IPS DF 19.7 (cell line): ENCODE measurements at regions not wholly inside any gene's neighbourhood (a gene's known extent, or its start where the extent isn't known, plus 50 kb on each side); places are given as distances from the start of the nearest gene placed in this dataset.

Source experiments
- DNase-seq: peaks from one replicate; pipeline ENCODE4 v3.0.0-alpha.2; 2013; ENCODE audit warnings: low read depth, low spot score

DNA sequence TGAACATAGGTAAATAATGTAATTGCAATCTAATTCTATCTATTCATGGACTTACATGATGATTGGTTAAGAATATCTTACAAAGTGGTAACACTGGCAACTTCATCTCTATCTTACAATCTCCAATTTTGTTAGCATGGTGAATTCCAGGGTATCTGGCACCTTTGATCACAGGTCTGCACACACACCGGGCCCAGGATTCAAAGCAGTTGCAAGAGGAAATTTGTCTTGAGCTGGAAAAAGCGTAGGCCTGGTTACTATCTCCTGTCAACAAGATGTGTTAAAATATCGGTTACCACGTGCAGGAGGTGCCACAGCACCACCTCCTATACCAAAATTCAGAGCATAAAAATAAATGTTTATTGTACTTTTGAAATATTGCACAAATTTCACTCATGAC lies 2428.4 kb downstream of the PCDH9 start:
- DNase-seq = no peak

DNA sequence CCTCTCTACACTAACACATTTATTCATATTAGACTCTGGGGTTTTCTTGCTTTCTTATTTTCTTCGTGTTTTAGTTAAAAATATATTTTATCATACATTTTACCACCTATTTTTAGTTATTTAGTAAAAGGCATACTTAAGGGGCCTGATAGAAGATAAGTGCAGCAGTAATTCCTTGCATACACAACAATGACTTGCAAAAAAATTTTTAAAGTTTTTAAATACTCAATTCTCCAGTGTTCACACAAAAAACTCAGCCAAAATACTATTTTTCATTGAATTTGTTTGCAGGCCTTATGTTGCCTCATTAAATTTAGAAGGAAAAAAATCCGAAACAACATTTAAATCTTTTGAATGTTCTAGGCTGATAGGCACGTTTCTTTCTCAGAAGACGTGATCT lies 2431.7 kb downstream of the PCDH9 start:
- no peak for DNase-seq

DNA sequence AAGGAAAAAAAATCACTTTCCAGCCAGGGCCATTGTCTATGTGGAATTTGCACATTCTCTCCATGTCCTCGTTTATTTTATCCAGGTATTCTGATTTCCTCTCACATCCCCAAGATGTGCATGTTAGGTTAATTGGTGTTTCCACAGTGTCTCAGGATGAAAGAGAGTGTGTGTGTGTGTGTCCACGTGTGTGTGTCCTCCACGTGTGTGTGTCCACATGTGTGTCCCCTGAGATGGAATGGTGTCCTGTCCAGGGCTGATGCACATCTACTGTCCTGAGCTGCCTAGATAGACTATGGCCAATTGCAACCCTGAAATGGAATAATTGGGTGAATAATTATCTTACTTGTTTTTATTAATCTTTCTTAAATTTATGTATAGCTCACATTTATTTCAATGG lies 2436.5 kb downstream of the PCDH9 start:
- no peak for DNase-seq

DNA sequence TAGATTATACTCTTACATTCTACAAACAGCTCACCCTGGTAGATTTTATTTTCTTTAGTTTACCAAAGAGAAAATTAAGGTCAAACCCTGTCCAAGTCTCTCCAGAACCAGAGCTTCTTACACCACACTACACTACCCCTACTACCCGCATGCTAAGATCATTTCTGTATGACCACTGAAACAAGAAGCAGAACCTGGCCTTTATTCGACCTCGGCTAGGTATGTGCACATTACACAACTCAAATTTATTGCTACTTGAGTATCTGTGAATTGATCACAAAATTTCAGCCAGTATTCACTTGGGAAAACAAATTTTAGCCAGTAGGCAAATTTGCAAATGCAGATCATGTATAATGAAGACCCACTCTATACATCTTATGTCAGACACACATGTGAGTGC lies 2437.0 kb downstream of the PCDH9 start:
- DNase-seq = no peak

DNA sequence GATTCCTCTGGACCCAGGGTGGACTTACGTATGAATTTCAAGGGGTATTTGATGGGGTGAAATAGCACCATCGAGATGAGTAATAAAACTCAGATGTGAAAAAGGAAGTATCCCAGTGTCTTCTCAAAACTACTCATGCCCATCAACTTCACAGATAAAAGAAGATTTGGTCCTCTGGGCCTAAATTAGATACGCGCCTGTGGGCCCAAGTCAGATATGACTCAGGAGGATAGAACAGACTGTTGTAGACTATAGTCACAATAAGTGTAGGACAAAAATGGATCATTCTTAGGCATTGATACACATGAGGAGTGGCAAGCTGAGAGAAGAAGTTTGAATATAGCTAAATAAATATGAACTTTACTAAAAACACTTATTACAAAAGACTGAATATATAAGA lies 2438.8 kb downstream of the PCDH9 start:
- no peak for DNase-seq

DNA sequence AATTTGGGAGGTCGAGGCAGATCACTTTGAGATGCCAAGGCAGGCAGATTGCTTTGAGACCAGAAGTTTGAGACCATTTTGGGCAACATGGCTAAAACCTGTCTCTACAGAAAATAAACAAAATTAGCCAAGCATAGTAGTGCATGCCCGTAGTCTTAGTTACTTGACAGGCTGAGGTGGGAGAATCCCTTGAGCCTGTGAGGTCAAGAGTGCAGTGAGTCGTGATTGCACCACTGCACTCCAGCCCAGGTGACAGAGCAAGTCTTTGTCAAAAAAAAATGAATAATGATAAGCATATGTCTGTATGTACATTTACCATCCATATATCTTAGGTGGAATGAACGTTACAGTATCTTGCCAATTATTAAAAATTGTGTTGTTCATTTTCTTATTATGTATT lies 2447.7 kb downstream of the PCDH9 start:
- no peak for DNase-seq

DNA sequence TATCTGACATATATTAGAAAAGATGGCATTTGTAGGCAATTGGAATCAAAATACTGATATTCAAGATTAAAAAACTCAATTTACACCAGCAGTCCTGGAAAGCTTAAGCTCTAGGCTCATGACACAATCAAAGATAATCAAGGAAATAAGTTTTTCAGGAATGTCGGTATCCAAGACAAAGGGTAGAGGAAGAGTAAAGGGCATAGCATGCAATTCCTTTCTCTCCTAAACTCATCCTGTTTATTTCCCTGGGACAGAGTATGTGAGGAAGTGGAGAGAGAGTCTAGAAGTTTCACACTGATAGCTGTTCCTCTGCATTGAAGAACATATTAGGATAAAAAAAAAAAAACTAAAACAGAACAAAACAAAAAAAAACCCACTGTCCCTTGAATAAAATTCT lies 2452.1 kb downstream of the PCDH9 start:
- DNase-seq = no peak

DNA sequence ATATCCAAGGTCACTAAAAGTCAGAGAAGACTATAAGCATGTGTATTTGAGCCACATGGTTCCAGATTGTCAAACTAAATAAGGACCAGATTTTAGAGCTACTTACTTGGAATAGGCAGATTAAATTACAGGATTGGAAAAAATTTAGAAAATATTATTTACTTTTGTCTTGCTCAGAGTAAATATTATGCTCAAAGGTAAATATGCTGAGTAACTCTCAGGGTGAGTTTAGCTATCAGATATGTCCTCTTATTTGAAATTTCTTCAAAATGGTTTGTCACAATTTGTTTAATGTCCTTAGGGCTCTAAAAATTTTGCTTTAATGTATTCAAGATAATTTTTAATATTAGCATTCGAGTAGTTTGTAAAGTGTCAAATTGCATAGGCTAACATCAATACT lies 2455.2 kb downstream of the PCDH9 start:
- DNase-seq = no peak

DNA sequence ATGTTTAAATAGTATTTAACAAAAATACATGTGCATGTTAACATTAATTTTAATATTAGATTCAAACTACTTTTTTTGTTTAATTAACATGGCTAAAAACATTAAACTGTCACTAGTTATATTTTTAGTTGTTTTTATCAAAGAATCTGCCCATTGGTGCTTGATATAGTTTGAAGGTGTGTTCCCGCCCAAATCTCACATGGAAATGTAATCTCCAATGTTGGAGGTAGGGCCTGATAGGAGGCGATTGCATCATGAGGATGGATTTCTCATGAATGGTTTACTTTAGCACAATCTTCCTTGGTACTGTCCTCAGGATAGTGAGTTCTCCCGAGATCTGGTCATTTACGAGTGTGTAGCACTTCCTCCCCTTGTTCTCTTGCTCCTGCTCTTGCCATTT lies 2459.4 kb downstream of the PCDH9 start:
- no peak for DNase-seq

DNA sequence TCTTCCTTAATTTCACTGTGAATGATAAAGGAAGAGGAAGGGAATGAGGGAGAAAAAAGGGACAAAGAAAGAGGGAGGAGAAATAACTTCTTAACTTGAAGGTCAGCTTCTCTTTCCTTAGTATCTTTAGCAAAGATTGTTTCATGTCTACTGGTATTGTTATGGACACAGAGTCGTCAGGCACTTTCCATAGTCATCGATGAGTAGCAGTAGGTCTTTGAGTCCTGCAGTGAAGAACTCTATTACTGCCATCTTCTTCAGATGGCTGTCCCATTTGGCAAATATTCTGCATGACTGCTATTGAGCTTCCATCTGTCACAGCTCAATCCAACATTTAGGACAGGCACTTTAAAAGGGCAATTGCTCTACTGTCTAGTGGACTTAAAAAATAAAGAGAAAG lies 2463.1 kb downstream of the PCDH9 start:
- DNase-seq = no peak

DNA sequence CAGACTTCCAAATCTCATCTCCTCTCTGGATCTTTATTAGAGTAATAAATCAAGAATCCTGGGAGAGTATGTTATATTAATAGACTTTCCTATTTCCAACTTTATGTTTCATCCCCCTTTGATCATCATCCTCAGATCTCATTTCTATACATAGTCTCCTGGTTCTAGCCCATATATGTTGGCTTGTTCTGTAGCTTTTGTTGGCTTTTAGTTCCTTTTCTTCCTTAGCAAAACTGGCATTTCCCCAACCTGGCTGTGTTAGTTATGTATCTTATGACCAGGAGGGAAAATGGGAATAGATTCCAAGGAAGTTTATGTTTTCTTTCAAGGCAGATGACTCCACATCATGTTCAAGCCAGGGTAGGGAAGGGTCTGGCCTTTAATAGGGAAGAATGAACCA lies 2464.5 kb downstream of the PCDH9 start:
- no peak for DNase-seq

DNA sequence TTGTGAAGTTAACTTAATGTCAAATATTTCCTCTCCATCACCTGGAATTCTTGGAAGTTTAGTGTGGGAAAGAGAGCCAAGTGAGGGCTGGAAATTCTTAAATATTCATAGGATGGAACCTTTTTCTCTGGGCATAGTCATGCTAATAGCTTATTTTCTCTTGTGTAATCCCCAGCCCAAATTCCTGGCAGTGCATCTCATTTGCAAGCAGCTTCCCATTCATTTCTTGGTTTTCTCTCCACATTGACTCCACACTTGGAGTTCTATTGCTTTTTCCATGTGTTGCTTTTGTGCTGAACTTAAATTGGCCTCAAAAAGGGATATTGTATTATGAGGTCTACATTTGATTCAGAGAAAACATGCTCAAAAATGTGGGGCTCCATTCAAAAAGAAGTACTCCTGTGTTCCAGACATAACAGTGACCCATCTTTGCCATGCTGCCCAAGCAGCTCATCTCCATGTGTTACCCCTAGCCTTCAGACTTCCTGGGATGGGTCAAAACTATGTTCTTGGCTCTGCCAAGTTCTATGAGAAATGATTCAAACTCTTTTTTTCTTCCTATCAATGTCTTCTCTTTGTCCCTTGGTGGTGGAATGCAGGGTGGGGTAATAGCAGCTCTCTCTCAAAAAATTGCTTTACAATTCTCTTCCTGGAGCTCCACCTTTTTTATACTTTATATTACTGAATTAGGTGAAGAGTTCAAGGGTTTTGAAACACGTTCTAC lies 2471.5 kb downstream of the PCDH9 start:
- peak; percentile 84 for DNase-seq

DNA sequence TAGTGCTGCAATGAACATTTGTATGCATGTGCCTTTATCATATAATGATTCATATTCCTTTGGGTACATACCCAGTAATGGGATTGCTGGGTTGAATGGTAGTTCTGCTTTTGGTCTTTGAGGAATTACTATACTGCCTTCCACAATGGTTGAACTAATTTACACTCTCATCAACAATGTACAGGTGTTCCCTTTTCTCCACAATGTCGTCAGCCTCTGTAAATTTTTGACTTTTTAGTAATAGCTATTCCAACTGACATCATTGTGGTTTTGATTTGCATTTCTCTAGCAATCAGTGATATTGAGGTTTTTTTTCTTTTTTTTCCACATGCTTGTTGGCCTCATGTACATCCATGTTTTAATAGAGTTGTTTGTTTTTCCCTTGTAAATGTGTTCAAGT lies 2473.5 kb downstream of the PCDH9 start:
- DNase-seq = no peak

DNA sequence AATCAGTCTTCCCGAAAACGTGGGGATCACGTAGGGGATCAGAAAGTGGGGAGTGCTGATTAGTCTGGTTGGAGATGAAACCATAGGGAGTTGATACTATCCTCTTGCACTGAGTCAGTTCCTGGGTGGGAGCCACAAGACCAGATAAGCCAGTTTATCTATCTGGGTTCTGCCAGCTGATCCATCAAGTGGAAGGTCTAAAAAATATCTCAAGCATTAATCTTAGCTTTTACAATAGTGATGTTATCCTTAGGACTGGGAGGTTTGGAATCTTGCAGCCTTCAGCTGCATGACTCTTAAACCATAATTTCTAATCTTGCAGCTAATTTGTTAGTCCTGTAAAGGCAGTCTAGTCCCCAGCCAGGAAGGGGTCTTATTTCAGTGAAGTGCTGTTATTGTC lies 2474.2 kb downstream of the PCDH9 start:
- no peak for DNase-seq

DNA sequence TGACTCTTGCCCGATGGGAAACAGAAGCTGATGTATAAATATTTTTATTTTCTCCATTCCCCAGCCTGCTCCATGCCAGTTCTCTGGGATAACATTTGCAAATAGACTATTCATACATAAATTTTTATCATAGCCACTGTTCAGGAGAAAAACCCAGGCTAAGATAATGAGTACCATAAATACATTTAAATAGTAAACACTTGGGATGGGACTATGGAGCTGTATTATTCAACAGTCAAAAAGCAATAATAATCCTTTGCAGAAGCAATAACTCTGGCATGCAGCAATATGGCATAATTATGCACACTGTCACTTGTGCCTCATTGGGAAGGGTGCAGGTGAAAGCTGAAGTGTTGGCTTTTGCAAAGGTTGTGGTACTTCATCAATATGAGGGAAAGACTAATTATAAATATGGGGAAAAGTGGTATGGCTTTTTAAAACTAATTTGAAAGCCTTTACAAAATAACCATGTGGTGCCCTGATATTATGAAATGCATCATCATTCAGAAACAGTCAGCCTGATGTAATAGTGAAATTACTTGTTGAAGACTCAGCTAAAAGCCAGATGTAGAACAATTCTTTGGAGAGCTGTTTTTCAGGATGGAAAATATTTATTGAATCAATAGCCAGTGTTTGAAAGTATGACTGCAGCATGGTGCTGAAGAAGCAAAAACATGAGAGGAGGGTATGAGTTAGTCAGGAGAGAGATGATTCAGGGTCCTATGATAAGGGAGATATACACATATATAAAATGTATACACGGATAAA lies 2476.7 kb downstream of the PCDH9 start:
- no peak for DNase-seq

DNA sequence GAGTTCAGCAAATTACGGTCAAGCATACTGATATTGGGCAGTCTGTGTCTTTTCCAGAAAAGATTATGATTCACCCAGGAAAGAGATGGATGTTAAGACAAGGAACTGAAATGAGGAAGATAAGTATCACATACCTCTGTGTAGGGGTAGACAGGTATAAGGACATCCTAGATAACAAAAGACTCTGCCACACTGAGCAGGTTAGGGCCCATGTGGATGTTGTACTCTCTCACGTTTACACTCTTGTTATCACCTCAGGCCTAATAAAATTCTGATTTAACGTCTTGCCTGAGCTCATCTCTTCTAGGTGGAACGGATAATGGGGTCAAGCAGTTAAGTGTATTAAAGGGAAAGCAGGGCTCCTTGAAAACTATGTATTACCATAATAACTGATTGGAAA lies 2480.8 kb downstream of the PCDH9 start:
- no peak for DNase-seq

DNA sequence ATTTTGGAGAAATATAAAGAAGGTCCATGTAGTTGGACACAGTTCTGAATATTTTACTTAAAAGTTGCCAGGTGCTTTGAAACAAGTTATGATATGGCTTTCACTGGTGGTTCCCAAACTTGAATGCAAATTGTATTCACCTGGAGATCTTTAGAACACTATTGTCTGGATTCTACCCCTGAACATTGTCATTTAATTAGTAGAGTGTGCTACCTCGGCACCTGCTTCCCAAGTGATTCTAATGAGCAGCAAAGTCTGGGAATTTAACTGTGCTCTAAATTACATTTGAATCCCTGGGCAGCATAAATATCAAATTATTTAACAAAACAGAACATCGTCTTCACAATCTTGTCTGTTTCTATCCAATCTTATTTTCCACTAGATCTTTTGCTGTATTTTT lies 2483.3 kb downstream of the PCDH9 start:
- no peak for DNase-seq

DNA sequence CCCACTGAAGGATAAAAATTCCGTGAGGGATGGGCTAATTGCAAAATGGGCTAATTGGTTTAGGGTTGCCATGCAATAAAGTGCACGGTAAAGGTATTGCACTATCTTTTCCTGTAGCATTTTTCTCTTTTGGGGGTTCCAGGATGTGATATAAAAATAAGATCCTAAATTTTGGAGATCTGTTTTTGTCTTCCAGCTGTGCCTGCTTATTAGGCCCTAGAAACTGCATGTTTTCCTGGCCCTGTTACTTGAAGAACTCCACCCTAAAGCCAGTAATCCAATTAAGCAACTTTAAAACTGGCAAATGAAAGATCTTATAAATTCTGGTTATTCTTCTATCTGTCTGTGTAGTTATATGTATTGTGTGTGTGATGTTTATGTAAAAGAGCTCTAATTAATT lies 2489.6 kb downstream of the PCDH9 start:
- no peak for DNase-seq

DNA sequence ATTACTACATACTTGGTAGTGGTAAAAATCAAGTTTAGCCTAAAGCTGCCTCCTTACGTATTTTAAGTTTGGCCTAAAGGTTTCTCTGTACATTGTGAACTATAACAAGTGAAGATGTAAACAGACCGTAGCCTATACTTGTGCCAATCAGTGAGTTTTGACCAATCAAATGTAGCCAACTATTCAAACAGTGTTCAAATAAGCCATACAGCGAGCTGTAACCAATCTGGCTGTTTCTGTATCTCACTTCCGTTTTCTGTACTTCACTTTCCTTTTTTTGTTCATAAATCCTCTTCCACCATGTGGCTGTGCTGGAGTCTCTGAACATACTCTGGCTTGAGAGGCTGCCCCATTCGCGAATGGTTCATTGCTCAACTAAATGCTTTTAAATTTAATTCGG lies 2504.6 kb downstream of the PCDH9 start:
- no peak for DNase-seq

DNA sequence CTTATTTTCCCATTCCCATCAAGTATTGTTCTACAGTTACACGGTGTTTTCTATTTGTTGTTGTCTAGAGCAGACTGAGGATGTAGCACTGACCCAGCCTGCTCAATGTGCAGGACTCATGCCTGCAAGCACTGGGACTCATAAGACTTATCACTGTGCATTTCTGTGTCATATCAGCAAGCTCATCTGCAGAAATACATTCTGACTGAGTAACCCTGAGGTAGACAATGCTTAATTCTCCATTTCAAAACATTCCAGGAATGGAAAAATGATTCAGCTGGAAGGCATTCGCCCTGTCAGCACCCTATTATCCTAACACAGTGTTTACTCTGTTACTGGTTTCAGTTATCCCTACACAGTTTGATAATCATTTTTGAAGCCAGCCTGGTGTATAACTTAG lies 2506.4 kb downstream of the PCDH9 start:
- DNase-seq = no peak

DNA sequence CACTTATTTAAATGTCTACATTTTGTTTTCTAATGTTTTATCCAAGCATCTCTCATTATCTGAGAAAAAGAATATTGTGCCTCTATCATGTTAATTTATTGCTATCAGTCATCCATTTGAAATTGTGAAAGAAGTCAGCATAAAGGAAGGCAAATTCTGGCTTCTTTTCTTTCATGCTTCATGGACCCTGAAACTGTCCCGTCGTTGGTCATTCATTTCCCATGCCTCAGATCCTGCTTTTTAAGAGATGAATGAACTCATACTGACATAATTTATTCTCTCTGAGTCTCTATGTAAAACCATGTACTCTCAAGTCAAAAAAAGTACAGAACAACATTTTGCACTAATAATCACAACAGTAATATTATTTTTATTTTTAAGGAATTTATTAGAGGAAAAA lies 2512.0 kb downstream of the PCDH9 start:
- DNase-seq = no peak

DNA sequence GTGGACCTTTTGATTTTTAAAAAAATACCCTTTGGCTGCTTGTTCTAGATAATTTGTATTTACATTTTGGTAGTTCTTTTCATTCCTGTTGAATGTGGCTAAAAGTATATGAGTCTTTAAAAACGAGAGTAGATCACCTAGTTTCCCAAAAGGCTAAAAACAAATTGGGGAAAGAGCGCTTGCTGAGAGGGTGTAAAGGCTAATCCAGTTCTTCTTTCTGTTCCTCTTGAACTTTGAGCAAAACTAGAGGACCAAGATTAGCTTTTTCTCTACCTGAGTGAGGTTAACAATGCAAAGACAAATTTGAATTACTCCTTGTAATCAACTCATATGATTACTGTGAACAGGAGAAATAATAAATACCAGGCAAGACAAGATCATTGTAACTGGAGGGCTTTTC lies 2513.2 kb downstream of the PCDH9 start:
- no peak for DNase-seq

DNA sequence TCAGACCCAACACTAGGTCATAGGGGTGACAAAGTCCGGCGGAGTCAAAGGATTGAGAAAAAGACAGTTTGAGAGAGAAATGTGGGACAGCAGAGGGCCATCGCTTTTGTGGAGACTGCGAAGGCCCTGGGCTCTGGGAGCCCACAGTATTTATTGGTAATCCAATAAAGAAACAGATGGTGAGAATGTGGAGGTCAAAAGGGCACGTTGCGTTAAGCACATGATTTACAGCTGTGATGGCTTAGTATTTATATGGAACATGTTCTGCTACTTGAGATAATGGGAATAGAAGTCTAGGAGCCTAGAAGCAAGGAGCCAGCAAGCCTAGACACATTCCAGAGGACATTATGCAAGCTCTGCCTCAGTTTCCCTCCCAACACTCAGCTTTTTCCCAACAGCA lies 2521.1 kb downstream of the PCDH9 start:
- DNase-seq = no peak
